CD8-positive, alpha-beta memory T cell (primary cell): ENCODE measurements at regions not wholly inside any gene's neighbourhood (a gene's known extent, or its start where the extent isn't known, plus 50 kb on each side); places are given as distances from the start of the nearest gene placed in this dataset.
A peak's percentile ranks its signal among the peaks of the same experiment; 100 is the strongest.
"Not testable (repeated sequence)": the region's sequence is repeated elsewhere in the genome, so short reads cannot be mapped to it uniquely, and the experiment has no call there.

Experiments used
- CTCF ChIA-PET: fragments of 350-600 bp; sonication (Branson Sonifier 250); formaldehyde crosslinking; loops from one replicate; lab custom pipeline; 2021; ENCODE audit warnings: antibody characterized with exemption; lab: Charles Lee
- POLR2A ChIA-PET: fragments of 350-600 bp; sonication (Branson Sonifier 250); formaldehyde crosslinking; loops from one replicate; lab custom pipeline; 2021; ENCODE audit warnings: antibody characterized with exemption; lab: Charles Lee
- DNase-seq, 5 donors: peaks; one replicate each; pipeline versions ENCODE4 v3.0.0 to v3.0.0-alpha.2; 2020 to 2022; ENCODE audit warnings: mixed read lengths in 1 of 5
- H3K27ac ChIP-seq: one replicate; pipeline ENCODE4 v1.7.0; 2013; ENCODE audit warnings: low read depth, mild to moderate bottlenecking, low read length, moderate library complexity
- H3K27me3 ChIP-seq: 2 replicates; pipeline ENCODE4 v1.7.0; 2013; ENCODE audit warnings: low read length, mild to moderate bottlenecking; ENCODE audit not compliant: insufficient read depth, poor library complexity, severe bottlenecking
- H3K36me3 ChIP-seq: 2 replicates; pipeline ENCODE4 v1.7.0; 2013; ENCODE audit warnings: mild to moderate bottlenecking, low read length, moderate library complexity; ENCODE audit not compliant: insufficient read depth
- H3K4me1 ChIP-seq: 2 replicates; pipeline ENCODE4 v1.7.0; 2013; ENCODE audit warnings: mild to moderate bottlenecking, low read length, moderate library complexity; ENCODE audit not compliant: insufficient read depth
- H3K4me3 ChIP-seq: 2 replicates; pipeline ENCODE4 v1.7.0; 2013; ENCODE audit warnings: mild to moderate bottlenecking, low read length
- H3K9me3 ChIP-seq: 2 replicates; pipeline ENCODE4 v1.7.0; 2013; ENCODE audit warnings: mild to moderate bottlenecking, low read length
- H3K27ac Mint-ChIP-seq, 8 donors: one replicate each; pipeline ENCODE4 v1.8.0; 2020 to 2021; ENCODE audit warnings: mixed read lengths in 8 of 8, mild to moderate bottlenecking in 6 of 8, inconsistent platforms in 3 of 8, moderate library complexity in 3 of 8
- H3K27me3 Mint-ChIP-seq, 2 donors: one replicate each; pipeline ENCODE4 v1.8.0; 2020 to 2021; ENCODE audit warnings: mixed read lengths in 2 of 2, mild to moderate bottlenecking in 1 of 2, moderate library complexity in 1 of 2
- H3K36me3 Mint-ChIP-seq, 3 donors: one replicate each; pipeline ENCODE4 v1.8.0; 2020 to 2021; ENCODE audit warnings: mixed read lengths in 3 of 3, inconsistent platforms in 1 of 3, mild to moderate bottlenecking in 1 of 3
- H3K4me1 Mint-ChIP-seq, 3 donors: one replicate each; pipeline ENCODE4 v1.8.0; 2020 to 2021; ENCODE audit warnings: mixed read lengths in 3 of 3, inconsistent platforms in 1 of 3, mild to moderate bottlenecking in 1 of 3
- H3K4me3 Mint-ChIP-seq, 7 donors: one replicate each; pipeline ENCODE4 v1.8.0; 2020 to 2021; ENCODE audit warnings: mixed read lengths in 7 of 7, mild to moderate bottlenecking in 6 of 7, moderate library complexity in 4 of 7, inconsistent platforms in 2 of 7
- H3K9me3 Mint-ChIP-seq, 5 donors: one replicate each; pipeline ENCODE4 v1.8.0; 2020 to 2022; ENCODE audit warnings: mixed read lengths in 5 of 5, mild to moderate bottlenecking in 3 of 5, moderate library complexity in 2 of 5, inconsistent platforms in 1 of 5

GRCh38 chr2:241996100-241996499 lies 126.6 kb downstream of the RTP5 start:
- Histone ChIP-seq H3K27me3 (no peaks in the 10 kb centered on the region), H3K9me3 (no peaks in the 10 kb centered on the region), H3K4me3 (no peak overlapping the region), H3K36me3 (no peaks in the 10 kb centered on the region), H3K4me1 (no peaks in the 10 kb centered on the region), H3K27ac (no peak overlapping the region)
- peaks cover 0 to 7% (median 0%) of the 10 kb centered on the region in 3 donors for H3K36me3 Mint-ChIP-seq
- CTCF ChIA-PET = no interaction called here
- H3K4me1 Mint-ChIP-seq = no peaks in the 10 kb centered on the region
- no peaks in the 10 kb centered on the region for H3K27me3 Mint-ChIP-seq
- H3K27ac Mint-ChIP-seq = peak overlapping the region in 1 of 8 donors; percentile 61
- no peaks in the 10 kb centered on the region for H3K9me3 Mint-ChIP-seq
- POLR2A ChIA-PET = no interaction called here
- no peak overlapping the region for H3K4me3 Mint-ChIP-seq
- no peak for DNase-seq

- no peak overlapping the region for H3K27ac Mint-ChIP-seq
- H3K27ac ChIP-seq = no peak overlapping the region
- CTCF ChIA-PET = interaction anchor here (2.5 kb wide), 1 partner anchor 46 kb away, joined by 8 read pairs; no protein-coding TSS in a partner anchor
- POLR2A ChIA-PET = no interaction called here
- H3K36me3 Mint-ChIP-seq = peaks cover 0 to 7% (median 0%) of the 10 kb centered on the region in 3 donors
- no peak overlapping the region for H3K4me3 ChIP-seq
- H3K9me3 ChIP-seq = no peaks in the 10 kb centered on the region
- DNase-seq = no peak
- no peaks in the 10 kb centered on the region for H3K9me3 Mint-ChIP-seq
- H3K27me3 ChIP-seq = no peaks in the 10 kb centered on the region
- H3K4me1 ChIP-seq = no peaks in the 10 kb centered on the region
- H3K36me3 ChIP-seq = no peaks in the 10 kb centered on the region
- H3K4me3 Mint-ChIP-seq = no peak overlapping the region
- H3K4me1 Mint-ChIP-seq = no peaks in the 10 kb centered on the region
- no peaks in the 10 kb centered on the region for H3K27me3 Mint-ChIP-seq
These were observed 127.5 kb downstream of the RTP5 start for GRCh38 chr2:241997017-241997416.

DNA sequence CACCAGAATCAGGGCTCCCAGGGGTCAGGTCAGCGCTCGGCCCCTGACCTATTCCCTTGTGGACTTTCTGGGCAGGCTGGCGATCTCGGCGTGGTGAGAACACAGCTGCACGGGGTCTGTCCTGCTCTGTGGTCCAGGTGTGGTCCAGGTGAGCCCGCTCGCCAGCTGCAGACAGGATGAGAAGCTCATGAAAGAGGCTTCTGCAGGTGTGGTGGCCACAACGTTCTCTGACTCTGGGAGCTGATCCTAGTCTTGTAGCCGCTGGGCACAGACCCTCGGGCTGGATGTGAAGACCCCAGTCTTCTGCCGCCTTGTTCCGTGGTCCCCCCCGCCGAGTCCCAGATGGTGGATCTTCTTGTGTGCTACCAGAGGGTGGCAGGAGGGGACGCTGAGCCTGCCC lies 129.7 kb downstream of the RTP5 start:
- peak overlapping the region in 1 of 8 donors; percentile 19 for H3K27ac Mint-ChIP-seq
- H3K4me1 Mint-ChIP-seq = peaks cover 3 to 6% (median 6%) of the 10 kb centered on the region in 3 donors
- DNase-seq = peak in 1 of 5 donors; percentile 40
- no peaks in the 10 kb centered on the region for H3K9me3 Mint-ChIP-seq
- ChIA-PET POLR2A (no interaction called here), CTCF (interaction anchor here (2.5 kb wide), 1 partner anchor 48 kb away, joined by 8 read pairs; no protein-coding TSS in a partner anchor)
- no peaks in the 10 kb centered on the region for H3K9me3 ChIP-seq
- peaks cover 11% of the 10 kb centered on the region for H3K4me1 ChIP-seq
- no peak overlapping the region for H3K4me3 ChIP-seq
- H3K27me3 ChIP-seq = no peaks in the 10 kb centered on the region
- no peaks in the 10 kb centered on the region for H3K27me3 Mint-ChIP-seq
- no peak overlapping the region for H3K27ac ChIP-seq
- H3K36me3 ChIP-seq = no peaks in the 10 kb centered on the region
- H3K4me3 Mint-ChIP-seq = no peak overlapping the region
- H3K36me3 Mint-ChIP-seq = peaks cover 0 to 7% (median 0%) of the 10 kb centered on the region in 3 donors

- Mint-ChIP-seq H3K4me3 (no peak overlapping the region), H3K27me3 (no peaks in the 10 kb centered on the region), H3K27ac (no peak overlapping the region), H3K4me1 (peaks cover 3 to 6% (median 6%) of the 10 kb centered on the region in 3 donors), H3K9me3 (no peaks in the 10 kb centered on the region), H3K36me3 (no peaks in the 10 kb centered on the region)
- no peaks in the 10 kb centered on the region for H3K9me3 ChIP-seq
- no peak overlapping the region for H3K27ac ChIP-seq
- H3K4me3 ChIP-seq = no peak overlapping the region
- ChIA-PET CTCF (no interaction called here), POLR2A (interaction anchor here (0.6 kb wide), 1 partner anchor 247 kb away, joined by 4 read pairs; no protein-coding TSS in a partner anchor)
- H3K4me1 ChIP-seq = peaks cover 11% of the 10 kb centered on the region
- H3K36me3 ChIP-seq = no peaks in the 10 kb centered on the region
- no peaks in the 10 kb centered on the region for H3K27me3 ChIP-seq
- DNase-seq = no peak
These were observed 132.3 kb downstream of the RTP5 start for GRCh38 chr2:242001853-242002252.

GRCh38 chr2:242002944-242003343 lies 133.4 kb downstream of the RTP5 start:
- peaks cover 3 to 6% (median 6%) of the 10 kb centered on the region in 3 donors for H3K4me1 Mint-ChIP-seq
- H3K9me3 Mint-ChIP-seq = no peaks in the 10 kb centered on the region
- H3K9me3 ChIP-seq = no peaks in the 10 kb centered on the region
- ChIA-PET CTCF (interaction anchor here (0.9 kb wide), 1 partner anchor 29 kb away, joined by 3 read pairs; no protein-coding TSS in a partner anchor), POLR2A (no interaction called here)
- peaks cover 11% of the 10 kb centered on the region for H3K4me1 ChIP-seq
- no peaks in the 10 kb centered on the region for H3K36me3 ChIP-seq
- H3K27me3 ChIP-seq = no peaks in the 10 kb centered on the region
- DNase-seq = peak in 1 of 5 donors; percentile 17
- peak overlapping the region in 4 of 8 donors; percentile 43 to 85 (median 56) for H3K27ac Mint-ChIP-seq
- H3K27ac ChIP-seq = no peak overlapping the region
- H3K36me3 Mint-ChIP-seq = no peaks in the 10 kb centered on the region
- H3K4me3 ChIP-seq = no peak overlapping the region
- no peaks in the 10 kb centered on the region for H3K27me3 Mint-ChIP-seq
- H3K4me3 Mint-ChIP-seq = no peak overlapping the region

- DNase-seq = no peak
- H3K9me3 Mint-ChIP-seq = no peaks in the 10 kb centered on the region
- ChIA-PET POLR2A (no interaction called here), CTCF (no interaction called here)
- H3K4me3 Mint-ChIP-seq = no peak overlapping the region
- Histone ChIP-seq H3K4me1 (peaks cover 11% of the 10 kb centered on the region), H3K27ac (no peak overlapping the region), H3K27me3 (no peaks in the 10 kb centered on the region), H3K36me3 (no peaks in the 10 kb centered on the region), H3K4me3 (no peak overlapping the region), H3K9me3 (no peaks in the 10 kb centered on the region)
- H3K27me3 Mint-ChIP-seq = no peaks in the 10 kb centered on the region
- H3K4me1 Mint-ChIP-seq = peaks cover 3 to 6% (median 6%) of the 10 kb centered on the region in 3 donors
- no peaks in the 10 kb centered on the region for H3K36me3 Mint-ChIP-seq
- no peak overlapping the region for H3K27ac Mint-ChIP-seq
These were observed 134.8 kb downstream of the RTP5 start for GRCh38 chr2:242004223-242004901.

GRCh38 chr2:242004902-242005230 lies 135.3 kb downstream of the RTP5 start:
- Mint-ChIP-seq H3K4me1 (peaks cover 3 to 6% (median 6%) of the 10 kb centered on the region in 3 donors), H3K4me3 (no peak overlapping the region), H3K9me3 (no peaks in the 10 kb centered on the region), H3K27me3 (no peaks in the 10 kb centered on the region), H3K27ac (peak overlapping the region in 1 of 8 donors; percentile 50), H3K36me3 (no peaks in the 10 kb centered on the region)
- Histone ChIP-seq H3K27ac (no peak overlapping the region), H3K9me3 (no peaks in the 10 kb centered on the region), H3K36me3 (no peaks in the 10 kb centered on the region), H3K4me1 (peaks cover 11% of the 10 kb centered on the region), H3K27me3 (no peaks in the 10 kb centered on the region), H3K4me3 (no peak overlapping the region)
- POLR2A ChIA-PET = no interaction called here
- no peak for DNase-seq
- CTCF ChIA-PET = no interaction called here

DNA sequence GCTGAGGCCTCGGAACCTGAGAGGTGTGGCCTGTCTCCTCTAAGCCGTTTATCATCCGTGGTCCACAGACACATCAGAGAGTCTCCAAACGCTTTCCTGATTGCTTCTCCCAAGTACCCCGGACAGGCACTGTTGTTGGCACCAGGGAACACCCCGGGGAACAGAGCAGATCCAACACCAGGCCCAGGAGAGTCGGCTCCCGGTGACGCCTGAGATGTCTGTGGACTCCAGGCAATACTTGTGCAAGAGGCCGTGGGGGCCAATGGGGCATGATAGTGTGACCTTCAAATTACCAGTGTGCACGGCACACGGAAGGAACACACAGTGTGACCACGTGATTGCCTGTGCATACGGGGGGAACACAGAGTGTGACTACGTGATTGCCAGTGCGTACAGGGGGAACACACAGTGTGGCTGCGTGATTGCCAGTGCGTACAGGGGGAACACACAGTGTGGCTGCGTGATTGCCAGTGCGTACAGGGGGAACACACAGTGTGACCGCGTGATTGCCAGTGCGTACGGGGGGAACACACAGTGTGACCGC lies 136.6 kb downstream of the RTP5 start:
- DNase-seq, H3K27ac Mint-ChIP-seq, H3K27me3 ChIP-seq, H3K9me3 ChIP-seq, H3K4me3 Mint-ChIP-seq, H3K4me3 ChIP-seq, H3K36me3 Mint-ChIP-seq, CTCF ChIA-PET, H3K27me3 Mint-ChIP-seq, POLR2A ChIA-PET, H3K9me3 Mint-ChIP-seq, H3K36me3 ChIP-seq, H3K27ac ChIP-seq: not testable (repeated sequence)
- peaks cover 7 to 13% (median 11%) of the 10 kb centered on the region in 3 donors for H3K4me1 Mint-ChIP-seq
- H3K4me1 ChIP-seq = peaks cover 11% of the 10 kb centered on the region
